Ammon's horn (tissue), 1 donor: ENCODE measurements at regions not wholly inside any gene's neighbourhood (a gene's known extent, or its start where the extent isn't known, plus 50 kb on each side); places are given as distances from the start of the nearest gene placed in this dataset.

Experiments
- DNase-seq: peaks from one replicate; pipeline ENCODE4 v3.0.0-alpha.2; 2016; ENCODE audit warnings: low spot score

GRCh38 chr20:62581308-62581707, 61.0 kb upstream of the SLCO4A1 start:
- no peak for DNase-seq

DNA sequence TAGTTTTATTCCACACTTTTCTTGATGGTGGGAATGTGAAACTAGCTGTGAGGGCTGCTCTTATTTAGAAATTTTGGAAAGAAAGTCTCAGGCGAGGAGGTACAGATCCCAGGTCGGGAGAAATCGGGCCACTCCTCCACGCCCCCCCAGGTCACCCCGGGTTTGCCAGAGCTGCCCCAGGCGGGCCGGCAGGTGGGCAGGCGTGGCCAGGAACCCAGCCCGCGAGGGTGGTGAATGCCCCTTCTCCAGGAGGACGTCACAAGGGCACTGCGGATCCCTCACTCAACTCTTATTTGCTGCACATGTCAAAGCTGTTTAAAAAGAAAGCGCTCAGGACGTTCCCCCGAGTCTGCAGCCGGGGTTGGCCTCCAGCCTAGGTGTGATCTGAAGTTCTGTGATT, 60.5 kb upstream of the SLCO4A1 start:
- DNase-seq = no peak

DNA sequence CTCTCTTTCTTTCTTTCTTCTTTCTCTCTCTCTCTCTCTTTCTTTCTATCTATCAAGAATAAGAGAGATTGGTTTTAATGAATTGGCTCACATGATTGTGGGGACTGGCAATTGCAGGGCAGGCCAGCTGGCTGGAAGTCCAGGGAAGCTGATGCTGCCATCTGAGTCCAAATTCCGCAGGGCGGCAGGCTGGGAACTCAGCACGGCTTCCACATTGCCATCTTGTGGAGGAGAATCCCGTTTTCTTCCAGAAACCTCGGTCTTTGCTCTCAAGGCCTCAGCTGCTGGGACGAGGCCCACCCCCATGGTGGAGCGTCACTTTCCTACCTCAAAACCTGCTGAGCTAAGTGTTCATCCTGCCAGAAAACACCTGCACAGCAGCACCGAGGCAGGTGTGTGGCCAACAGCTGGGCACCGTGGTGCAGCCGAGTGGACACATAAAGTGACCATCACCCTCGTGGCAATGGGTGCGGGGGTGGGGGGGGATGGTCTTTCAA, 58.8 kb upstream of the SLCO4A1 start:
- DNase-seq = peak; percentile 70

GRCh38 chr20:62584671-62585460, 57.4 kb upstream of the SLCO4A1 start:
- DNase-seq = no peak

GRCh38 chr20:62585461-62585970, 56.8 kb upstream of the SLCO4A1 start:
- DNase-seq = no peak

- DNase-seq = no peak
These were observed 55.5 kb upstream of the SLCO4A1 start for GRCh38 chr20:62586799-62587198.

DNA sequence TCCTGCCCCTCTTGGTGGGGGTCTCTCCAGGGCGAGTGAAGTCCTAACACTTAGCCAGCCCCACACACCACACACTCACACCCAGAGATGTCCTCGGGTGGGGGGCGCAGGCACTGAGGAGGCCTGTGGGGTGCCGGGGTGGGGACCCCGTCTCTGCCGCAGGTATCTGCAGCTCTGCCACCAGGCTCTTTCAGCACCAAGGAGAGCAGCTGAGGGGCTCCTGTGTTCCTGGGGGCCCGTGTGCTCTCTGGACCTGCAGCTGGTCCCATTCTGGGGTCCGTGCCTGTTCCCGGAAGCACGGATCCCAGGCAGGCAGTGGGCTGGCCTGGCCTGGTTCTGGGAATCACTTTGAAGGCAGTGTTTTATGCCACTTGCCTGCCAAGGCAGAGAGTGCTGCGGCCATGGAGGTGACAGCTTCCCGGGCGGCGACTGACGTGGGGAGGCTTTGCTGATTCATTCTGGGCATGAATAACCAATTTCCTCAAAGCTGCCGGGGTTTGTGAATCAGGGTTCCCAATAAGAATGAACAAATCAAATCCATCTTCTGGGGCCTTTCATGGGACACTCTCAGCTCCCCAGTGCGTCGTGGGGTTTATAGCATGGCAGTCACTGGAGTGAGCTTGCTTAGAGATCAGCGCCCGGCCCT, 54.4 kb upstream of the SLCO4A1 start:
- no peak for DNase-seq

- no peak for DNase-seq
These were observed 53.7 kb upstream of the SLCO4A1 start for GRCh38 chr20:62588458-62589149.

GRCh38 chr20:62589150-62589498, 53.2 kb upstream of the SLCO4A1 start:
- no peak for DNase-seq

GRCh38 chr20:62589720-62590119, 52.6 kb upstream of the SLCO4A1 start:
- no peak for DNase-seq

GRCh38 chr20:62590309-62591121, 51.8 kb upstream of the SLCO4A1 start:
- no peak for DNase-seq

- DNase-seq = no peak
These were observed 51.2 kb upstream of the SLCO4A1 start for GRCh38 chr20:62591122-62591468.

DNA sequence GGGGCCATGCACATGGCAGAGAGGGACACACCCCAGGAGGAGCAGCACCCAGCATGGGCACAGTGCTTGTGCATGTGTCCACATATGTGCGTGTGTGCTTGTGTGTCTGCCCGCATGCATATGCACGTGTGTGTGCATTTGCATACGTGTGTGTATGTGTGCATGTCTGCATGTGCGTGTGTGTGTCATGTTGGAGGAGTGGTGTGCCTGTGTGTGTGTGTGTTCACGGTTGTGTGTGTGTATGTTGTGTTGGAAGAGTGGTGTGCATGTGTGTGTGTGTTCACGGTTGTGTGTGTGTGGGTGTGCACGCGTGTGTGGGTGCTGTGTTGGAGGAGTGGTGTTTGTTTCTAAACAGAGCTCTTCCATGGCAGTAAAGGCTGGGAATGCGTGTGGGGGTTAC, 50.7 kb upstream of the SLCO4A1 start:
- DNase-seq = no peak
